GM23338 (cell line): ENCODE measurements at regions not wholly inside any gene's neighbourhood (a gene's known extent, or its start where the extent isn't known, plus 50 kb on each side); places are given as distances from the start of the nearest gene placed in this dataset.

Experiments used
- CREB1 ChIP-seq: fragments of 250-450 bp; sonication (Bioruptor Pico); IDR thresholded peaks from 2 replicates; pipeline ENCODE4 v1.5.0; 2020; ENCODE audit warnings: low read depth, mild to moderate bottlenecking, moderate library complexity
- EZH2 ChIP-seq: fragments of 200-600 bp; sonication (generic); IDR thresholded peaks from one replicate; pipeline ENCODE4 v1.8.0; 2017; ENCODE audit warnings: antibody characterized with exemption, mild to moderate bottlenecking, low read depth; ENCODE audit not compliant: unreplicated experiment
- EZH2phosphoT487 ChIP-seq: fragments of 200-600 bp; sonication (generic); IDR thresholded peaks from one replicate; pipeline ENCODE4 v1.8.1; 2018; ENCODE audit warnings: antibody characterized with exemption; ENCODE audit not compliant: unreplicated experiment
- JUNB ChIP-seq: IDR thresholded peaks from one replicate; pipeline ENCODE4 v1.6.1; 2016; ENCODE audit warnings: antibody characterized with exemption; ENCODE audit not compliant: unreplicated experiment
- NANOG ChIP-seq: IDR thresholded peaks from 2 replicates; pipeline ENCODE4 v1.6.1; 2016; ENCODE audit warnings: antibody characterized with exemption, borderline replicate concordance
- POLR2AphosphoS5 ChIP-seq: IDR thresholded peaks from 2 replicates; pipeline ENCODE4 v1.6.1; 2016; ENCODE audit warnings: antibody characterized with exemption, low read depth
- STAT1 ChIP-seq: IDR thresholded peaks from one replicate; pipeline ENCODE4 v1.6.1; 2016; ENCODE audit warnings: antibody characterized with exemption; ENCODE audit not compliant: unreplicated experiment
- ZNF331 ChIP-seq: fragments of 250-450 bp; sonication (Bioruptor Pico); IDR thresholded peaks from 2 replicates; pipeline ENCODE4 v1.5.0; 2020; ENCODE audit warnings: low read depth, mild to moderate bottlenecking, moderate library complexity
- TF ChIP-seq, protein P1 (sequence below), 2 experiments: fragments of 200-600 bp in 1 of 2; sonication (generic) in 1 of 2; conservative IDR thresholded peaks; 2 replicates each; pipeline versions ENCODE4 v1.5.1 to v1.6.1; 2016 to 2017; ENCODE audit warnings: antibody characterized with exemption in 2 of 2, low read depth in 2 of 2, mild to moderate bottlenecking in 2 of 2, moderate library complexity in 1 of 2
- TF ChIP-seq, protein P2 (sequence below): IDR thresholded peaks from one replicate; pipeline ENCODE4 v1.6.1; 2018; ENCODE audit warnings: antibody characterized with exemption; ENCODE audit not compliant: unreplicated experiment

GRCh38 chr2:64823794-64824193 is 165.4 kb upstream of the SLC1A4 start:
- TF ChIP-seq, protein P1, sequence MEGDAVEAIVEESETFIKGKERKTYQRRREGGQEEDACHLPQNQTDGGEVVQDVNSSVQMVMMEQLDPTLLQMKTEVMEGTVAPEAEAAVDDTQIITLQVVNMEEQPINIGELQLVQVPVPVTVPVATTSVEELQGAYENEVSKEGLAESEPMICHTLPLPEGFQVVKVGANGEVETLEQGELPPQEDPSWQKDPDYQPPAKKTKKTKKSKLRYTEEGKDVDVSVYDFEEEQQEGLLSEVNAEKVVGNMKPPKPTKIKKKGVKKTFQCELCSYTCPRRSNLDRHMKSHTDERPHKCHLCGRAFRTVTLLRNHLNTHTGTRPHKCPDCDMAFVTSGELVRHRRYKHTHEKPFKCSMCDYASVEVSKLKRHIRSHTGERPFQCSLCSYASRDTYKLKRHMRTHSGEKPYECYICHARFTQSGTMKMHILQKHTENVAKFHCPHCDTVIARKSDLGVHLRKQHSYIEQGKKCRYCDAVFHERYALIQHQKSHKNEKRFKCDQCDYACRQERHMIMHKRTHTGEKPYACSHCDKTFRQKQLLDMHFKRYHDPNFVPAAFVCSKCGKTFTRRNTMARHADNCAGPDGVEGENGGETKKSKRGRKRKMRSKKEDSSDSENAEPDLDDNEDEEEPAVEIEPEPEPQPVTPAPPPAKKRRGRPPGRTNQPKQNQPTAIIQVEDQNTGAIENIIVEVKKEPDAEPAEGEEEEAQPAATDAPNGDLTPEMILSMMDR (conservative IDR thresholded peaks at IDR 0.05; ENCODE audit: low read depth in 2 of 2), result no peak
- TF ChIP-seq EZH2 (no peak), NANOG (no peak; the same call in 1 of the 2 replicates), POLR2AphosphoS5 (no peak), EZH2phosphoT487 (no peak), CREB1 (CRISPR knock-in tag) (no peak), JUNB (no peak), ZNF331 (CRISPR knock-in tag) (no peak), STAT1 (no peak)
- TF ChIP-seq, protein P2, sequence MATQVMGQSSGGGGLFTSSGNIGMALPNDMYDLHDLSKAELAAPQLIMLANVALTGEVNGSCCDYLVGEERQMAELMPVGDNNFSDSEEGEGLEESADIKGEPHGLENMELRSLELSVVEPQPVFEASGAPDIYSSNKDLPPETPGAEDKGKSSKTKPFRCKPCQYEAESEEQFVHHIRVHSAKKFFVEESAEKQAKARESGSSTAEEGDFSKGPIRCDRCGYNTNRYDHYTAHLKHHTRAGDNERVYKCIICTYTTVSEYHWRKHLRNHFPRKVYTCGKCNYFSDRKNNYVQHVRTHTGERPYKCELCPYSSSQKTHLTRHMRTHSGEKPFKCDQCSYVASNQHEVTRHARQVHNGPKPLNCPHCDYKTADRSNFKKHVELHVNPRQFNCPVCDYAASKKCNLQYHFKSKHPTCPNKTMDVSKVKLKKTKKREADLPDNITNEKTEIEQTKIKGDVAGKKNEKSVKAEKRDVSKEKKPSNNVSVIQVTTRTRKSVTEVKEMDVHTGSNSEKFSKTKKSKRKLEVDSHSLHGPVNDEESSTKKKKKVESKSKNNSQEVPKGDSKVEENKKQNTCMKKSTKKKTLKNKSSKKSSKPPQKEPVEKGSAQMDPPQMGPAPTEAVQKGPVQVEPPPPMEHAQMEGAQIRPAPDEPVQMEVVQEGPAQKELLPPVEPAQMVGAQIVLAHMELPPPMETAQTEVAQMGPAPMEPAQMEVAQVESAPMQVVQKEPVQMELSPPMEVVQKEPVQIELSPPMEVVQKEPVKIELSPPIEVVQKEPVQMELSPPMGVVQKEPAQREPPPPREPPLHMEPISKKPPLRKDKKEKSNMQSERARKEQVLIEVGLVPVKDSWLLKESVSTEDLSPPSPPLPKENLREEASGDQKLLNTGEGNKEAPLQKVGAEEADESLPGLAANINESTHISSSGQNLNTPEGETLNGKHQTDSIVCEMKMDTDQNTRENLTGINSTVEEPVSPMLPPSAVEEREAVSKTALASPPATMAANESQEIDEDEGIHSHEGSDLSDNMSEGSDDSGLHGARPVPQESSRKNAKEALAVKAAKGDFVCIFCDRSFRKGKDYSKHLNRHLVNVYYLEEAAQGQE, result no peak
